ENCODE measurements at regions not wholly inside any gene's neighbourhood (a gene's known extent, or its start where the extent isn't known, plus 50 kb on each side); places are given as distances from the start of the nearest gene placed in this dataset.

DNA sequence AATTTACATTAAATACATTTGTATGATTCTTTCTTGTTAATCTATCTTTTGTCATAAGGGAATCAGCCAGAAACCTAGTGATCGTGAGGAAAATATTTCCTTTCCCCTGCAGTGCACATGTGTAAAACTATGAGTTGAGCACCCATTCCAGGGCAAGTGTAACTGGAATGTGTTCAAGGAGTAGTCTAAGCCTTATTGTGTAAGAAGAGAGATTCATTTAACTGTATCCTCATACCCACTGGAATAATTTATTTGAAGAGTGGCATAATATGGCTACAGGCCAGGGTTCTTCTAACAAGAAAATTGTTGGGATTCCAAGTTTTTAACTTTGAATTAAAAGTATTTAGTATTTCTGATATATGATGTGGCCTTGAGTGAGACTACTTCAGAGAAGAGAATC is 1692.7 kb downstream of the EFNA5 start:
- TF ChIP-seq, protein P1, sequence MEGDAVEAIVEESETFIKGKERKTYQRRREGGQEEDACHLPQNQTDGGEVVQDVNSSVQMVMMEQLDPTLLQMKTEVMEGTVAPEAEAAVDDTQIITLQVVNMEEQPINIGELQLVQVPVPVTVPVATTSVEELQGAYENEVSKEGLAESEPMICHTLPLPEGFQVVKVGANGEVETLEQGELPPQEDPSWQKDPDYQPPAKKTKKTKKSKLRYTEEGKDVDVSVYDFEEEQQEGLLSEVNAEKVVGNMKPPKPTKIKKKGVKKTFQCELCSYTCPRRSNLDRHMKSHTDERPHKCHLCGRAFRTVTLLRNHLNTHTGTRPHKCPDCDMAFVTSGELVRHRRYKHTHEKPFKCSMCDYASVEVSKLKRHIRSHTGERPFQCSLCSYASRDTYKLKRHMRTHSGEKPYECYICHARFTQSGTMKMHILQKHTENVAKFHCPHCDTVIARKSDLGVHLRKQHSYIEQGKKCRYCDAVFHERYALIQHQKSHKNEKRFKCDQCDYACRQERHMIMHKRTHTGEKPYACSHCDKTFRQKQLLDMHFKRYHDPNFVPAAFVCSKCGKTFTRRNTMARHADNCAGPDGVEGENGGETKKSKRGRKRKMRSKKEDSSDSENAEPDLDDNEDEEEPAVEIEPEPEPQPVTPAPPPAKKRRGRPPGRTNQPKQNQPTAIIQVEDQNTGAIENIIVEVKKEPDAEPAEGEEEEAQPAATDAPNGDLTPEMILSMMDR (tag by site-specific recombination; IDR thresholded peaks at IDR 0.05): no peak
- TF ChIP-seq YY1 (tag by site-specific recombination; IDR thresholded peaks at IDR 0.05) (no peak), ZNF521 (tag by site-specific recombination; IDR thresholded peaks at IDR 0.05) (no peak), ZNF274 (IDR thresholded peaks at IDR 0.05; ENCODE audit: low read length) (no peak), ZNF274 (tag by site-specific recombination; IDR thresholded peaks at IDR 0.05; ENCODE audit: borderline replicate concordance) (no peak), ZNF366 (tag by site-specific recombination; conservative IDR thresholded peaks at IDR 0.05) (no peak)
- TF ChIP-seq, protein P2, sequence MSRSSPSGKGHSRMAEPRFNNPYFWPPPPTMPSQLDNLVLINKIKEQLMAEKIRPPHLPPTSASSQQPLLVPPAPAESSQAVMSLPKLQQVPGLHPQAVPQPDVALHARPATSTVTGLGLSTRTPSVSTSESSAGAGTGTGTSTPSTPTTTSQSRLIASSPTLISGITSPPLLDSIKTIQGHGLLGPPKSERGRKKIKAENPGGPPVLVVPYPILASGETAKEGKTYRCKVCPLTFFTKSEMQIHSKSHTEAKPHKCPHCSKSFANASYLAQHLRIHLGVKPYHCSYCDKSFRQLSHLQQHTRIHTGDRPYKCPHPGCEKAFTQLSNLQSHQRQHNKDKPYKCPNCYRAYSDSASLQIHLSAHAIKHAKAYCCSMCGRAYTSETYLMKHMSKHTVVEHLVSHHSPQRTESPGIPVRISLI (tag by site-specific recombination; IDR thresholded peaks at IDR 0.05): no peak
- TF ChIP-seq, protein P3, sequence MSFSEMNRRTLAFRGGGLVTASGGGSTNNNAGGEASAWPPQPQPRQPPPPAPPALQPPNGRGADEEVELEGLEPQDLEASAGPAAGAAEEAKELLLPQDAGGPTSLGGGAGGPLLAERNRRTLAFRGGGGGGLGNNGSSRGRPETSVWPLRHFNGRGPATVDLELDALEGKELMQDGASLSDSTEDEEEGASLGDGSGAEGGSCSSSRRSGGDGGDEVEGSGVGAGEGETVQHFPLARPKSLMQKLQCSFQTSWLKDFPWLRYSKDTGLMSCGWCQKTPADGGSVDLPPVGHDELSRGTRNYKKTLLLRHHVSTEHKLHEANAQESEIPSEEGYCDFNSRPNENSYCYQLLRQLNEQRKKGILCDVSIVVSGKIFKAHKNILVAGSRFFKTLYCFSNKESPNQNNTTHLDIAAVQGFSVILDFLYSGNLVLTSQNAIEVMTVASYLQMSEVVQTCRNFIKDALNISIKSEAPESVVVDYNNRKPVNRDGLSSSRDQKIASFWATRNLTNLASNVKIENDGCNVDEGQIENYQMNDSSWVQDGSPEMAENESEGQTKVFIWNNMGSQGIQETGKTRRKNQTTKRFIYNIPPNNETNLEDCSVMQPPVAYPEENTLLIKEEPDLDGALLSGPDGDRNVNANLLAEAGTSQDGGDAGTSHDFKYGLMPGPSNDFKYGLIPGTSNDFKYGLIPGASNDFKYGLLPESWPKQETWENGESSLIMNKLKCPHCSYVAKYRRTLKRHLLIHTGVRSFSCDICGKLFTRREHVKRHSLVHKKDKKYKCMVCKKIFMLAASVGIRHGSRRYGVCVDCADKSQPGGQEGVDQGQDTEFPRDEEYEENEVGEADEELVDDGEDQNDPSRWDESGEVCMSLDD (tag by site-specific recombination; IDR thresholded peaks at IDR 0.05): no peak
- TF ChIP-seq, protein P4, sequence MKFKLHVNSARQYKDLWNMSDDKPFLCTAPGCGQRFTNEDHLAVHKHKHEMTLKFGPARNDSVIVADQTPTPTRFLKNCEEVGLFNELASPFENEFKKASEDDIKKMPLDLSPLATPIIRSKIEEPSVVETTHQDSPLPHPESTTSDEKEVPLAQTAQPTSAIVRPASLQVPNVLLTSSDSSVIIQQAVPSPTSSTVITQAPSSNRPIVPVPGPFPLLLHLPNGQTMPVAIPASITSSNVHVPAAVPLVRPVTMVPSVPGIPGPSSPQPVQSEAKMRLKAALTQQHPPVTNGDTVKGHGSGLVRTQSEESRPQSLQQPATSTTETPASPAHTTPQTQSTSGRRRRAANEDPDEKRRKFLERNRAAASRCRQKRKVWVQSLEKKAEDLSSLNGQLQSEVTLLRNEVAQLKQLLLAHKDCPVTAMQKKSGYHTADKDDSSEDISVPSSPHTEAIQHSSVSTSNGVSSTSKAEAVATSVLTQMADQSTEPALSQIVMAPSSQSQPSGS (tag by site-specific recombination; IDR thresholded peaks at IDR 0.05; ENCODE audit: low read depth): no peak
- TF ChIP-seq, protein P5, sequence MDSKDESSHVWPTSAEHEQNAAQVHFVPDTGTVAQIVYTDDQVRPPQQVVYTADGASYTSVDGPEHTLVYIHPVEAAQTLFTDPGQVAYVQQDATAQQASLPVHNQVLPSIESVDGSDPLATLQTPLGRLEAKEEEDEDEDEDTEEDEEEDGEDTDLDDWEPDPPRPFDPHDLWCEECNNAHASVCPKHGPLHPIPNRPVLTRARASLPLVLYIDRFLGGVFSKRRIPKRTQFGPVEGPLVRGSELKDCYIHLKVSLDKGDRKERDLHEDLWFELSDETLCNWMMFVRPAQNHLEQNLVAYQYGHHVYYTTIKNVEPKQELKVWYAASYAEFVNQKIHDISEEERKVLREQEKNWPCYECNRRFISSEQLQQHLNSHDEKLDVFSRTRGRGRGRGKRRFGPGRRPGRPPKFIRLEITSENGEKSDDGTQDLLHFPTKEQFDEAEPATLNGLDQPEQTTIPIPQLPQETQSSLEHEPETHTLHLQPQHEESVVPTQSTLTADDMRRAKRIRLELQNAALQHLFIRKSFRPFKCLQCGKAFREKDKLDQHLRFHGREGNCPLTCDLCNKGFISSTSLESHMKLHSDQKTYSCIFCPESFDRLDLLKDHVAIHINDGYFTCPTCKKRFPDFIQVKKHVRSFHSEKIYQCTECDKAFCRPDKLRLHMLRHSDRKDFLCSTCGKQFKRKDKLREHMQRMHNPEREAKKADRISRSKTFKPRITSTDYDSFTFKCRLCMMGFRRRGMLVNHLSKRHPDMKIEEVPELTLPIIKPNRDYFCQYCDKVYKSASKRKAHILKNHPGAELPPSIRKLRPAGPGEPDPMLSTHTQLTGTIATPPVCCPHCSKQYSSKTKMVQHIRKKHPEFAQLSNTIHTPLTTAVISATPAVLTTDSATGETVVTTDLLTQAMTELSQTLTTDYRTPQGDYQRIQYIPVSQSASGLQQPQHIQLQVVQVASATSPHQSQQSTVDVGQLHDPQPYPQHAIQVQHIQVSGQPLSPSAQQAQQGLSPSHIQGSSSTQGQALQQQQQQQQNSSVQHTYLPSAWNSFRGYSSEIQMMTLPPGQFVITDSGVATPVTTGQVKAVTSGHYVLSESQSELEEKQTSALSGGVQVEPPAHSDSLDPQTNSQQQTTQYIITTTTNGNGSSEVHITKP (tag by site-specific recombination; IDR thresholded peaks at IDR 0.05): no peak

Data from HEK293 (cell line).